Epithelial cell of proximal tubule (primary cell): ENCODE measurements at regions not wholly inside any gene's neighbourhood (a gene's known extent, or its start where the extent isn't known, plus 50 kb on each side); places are given as distances from the start of the nearest gene placed in this dataset.
"Not testable (repeated sequence)": the region's sequence is repeated elsewhere in the genome, so short reads cannot be mapped to it uniquely, and the experiment has no call there.

ENCODE experiments used
- DNase-seq: peaks from one replicate; pipeline ENCODE4 v3.0.0-alpha.2; 2011; ENCODE audit warnings: low read depth
- H3K4me3 ChIP-seq: 2 replicates; pipeline ENCODE4 v1.5.1; 2011; ENCODE audit warnings: low read depth, mild to moderate bottlenecking, low read length
- CTCF ChIP-seq: conservative IDR thresholded peaks from 2 replicates; pipeline ENCODE4 v1.5.1; 2012; ENCODE audit warnings: low read depth, mild to moderate bottlenecking, low read length

DNA sequence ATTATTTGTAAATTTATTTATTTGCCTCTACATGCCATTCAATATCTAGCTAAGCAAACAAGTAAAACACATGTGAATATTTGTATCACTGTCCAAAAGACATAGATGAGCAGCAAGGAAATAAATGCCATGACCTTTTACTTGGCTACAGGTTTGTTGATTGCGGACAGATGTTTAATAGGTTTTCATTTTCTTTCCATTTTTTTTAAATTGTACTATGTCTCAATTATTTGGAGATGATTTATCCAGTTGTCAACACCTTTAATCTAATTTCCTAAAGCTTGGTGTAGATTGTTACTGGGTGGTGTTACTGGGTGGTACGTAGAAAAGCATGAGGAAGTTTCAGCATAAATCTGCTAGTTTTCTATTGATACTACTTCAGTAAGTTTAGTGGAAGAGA, 560.6 kb upstream of the SPRY2 start:
- no peak overlapping the region for H3K4me3 ChIP-seq
- TF ChIP-seq CTCF = no peak
- DNase-seq = no peak

DNA sequence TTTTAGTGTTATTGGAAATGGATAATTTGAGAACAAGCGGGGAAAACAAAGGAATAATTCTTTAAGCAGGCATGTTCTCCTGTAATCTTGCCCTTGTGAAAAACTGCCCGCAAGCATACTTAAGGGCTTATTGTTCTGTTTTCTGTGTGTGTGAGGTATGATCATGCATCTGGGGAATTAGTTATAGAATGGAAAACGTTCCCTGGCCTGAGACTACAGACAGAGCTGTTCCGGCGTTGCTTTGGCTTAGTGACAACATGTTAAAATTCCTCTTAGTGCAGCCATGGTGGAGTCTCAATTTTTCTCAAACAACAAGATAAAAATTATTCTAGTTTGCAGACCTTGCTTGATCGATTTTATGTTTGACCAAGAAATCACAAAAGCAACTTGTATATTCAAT, 560.2 kb upstream of the SPRY2 start:
- no peak for TF ChIP-seq CTCF
- H3K4me3 ChIP-seq = no peak overlapping the region

GRCh38 chr13:80900561-80900960, 559.6 kb upstream of the SPRY2 start:
- no peak for TF ChIP-seq CTCF

More for the DNA sequence above, 560.2 kb upstream of the SPRY2 start:
- no peak for DNase-seq

GRCh38 chr13:80897641-80898040, 556.7 kb upstream of the SPRY2 start:
- DNase-seq, H3K4me3 ChIP-seq: not testable (repeated sequence)

More at GRCh38 chr13:80900561-80900960, 559.6 kb upstream of the SPRY2 start:
- H3K4me3 ChIP-seq = no peak overlapping the region
- DNase-seq = no peak

DNA sequence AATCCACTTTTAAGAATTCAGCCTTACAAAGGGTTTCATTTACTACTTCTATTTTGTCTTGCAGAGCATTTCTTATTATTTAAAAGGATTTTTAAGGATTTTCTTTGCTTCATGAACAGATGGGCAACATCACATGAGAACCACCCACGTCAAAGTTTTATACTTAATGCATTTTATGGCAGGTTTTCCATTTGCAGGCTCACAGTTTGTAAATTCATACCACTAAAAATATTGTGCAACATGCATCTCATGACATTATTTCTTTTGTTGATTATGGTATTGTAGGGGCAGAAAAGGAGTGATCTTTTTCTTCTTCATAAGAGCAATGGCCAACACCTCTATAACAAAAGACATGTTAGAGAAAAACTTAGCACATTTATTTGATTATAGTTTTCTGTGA, 554.0 kb upstream of the SPRY2 start:
- DNase-seq = no peak
- no peak overlapping the region for H3K4me3 ChIP-seq
- TF ChIP-seq CTCF = no peak

- no peak for DNase-seq
- no peak for TF ChIP-seq CTCF
- H3K4me3 ChIP-seq = no peak overlapping the region
These were observed 548.9 kb upstream of the SPRY2 start for GRCh38 chr13:80889829-80890228.

GRCh38 chr13:80888390-80888789, 547.5 kb upstream of the SPRY2 start:
- DNase-seq = no peak
- no peak for TF ChIP-seq CTCF
- no peak overlapping the region for H3K4me3 ChIP-seq
